Adrenal gland (tissue), 5 donors: ENCODE measurements at regions not wholly inside any gene's neighbourhood (a gene's known extent, or its start where the extent isn't known, plus 50 kb on each side); places are given as distances from the start of the nearest gene placed in this dataset.

Experiments used
- POLR2A ChIP-seq, 2 donors: fragments of 450-650 bp; IDR thresholded peaks; one replicate each; pipeline ENCODE4 v1.6.1; 2017; ENCODE audit warnings: antibody characterized with exemption in 2 of 2, mild to moderate bottlenecking in 2 of 2, moderate library complexity in 1 of 2
- TF ChIP-seq, protein P1 (sequence below), 6 experiments: fragments of 450-650 bp in 4 of 6; fragments of 200-600 bp in 2 of 6; sonication (generic) in 1 of 6; IDR thresholded peaks; 1 replicate in 5 of 6; 2 replicates in 1 of 6; pipeline versions ENCODE4 v1.5.1 to v1.8.0; 2016 to 2021; ENCODE audit warnings: antibody characterized with exemption in 6 of 6, mild to moderate bottlenecking in 2 of 6, moderate library complexity in 1 of 6
- donor health status: DM: no; HTN: no; CAD: no.

DNA sequence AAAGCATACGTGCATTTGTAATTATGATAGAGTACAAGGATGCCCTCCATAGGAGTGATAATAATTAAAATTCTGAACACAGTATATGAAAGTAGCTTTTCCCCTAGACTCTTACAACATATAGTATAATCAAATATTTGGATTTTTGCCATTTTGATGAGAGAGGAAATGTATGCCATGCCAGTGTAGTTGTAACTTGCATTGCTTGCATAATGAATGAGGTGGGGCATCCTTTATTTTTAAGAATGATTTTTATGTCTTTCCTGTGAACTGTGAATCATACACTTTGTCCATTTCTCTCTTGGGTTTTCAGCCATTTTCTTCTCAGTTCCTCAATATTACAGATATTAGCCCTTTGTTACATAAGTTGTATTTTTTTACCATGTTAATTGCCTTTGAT is 197.5 kb downstream of the SCG2 start:
- TF ChIP-seq, protein P1, sequence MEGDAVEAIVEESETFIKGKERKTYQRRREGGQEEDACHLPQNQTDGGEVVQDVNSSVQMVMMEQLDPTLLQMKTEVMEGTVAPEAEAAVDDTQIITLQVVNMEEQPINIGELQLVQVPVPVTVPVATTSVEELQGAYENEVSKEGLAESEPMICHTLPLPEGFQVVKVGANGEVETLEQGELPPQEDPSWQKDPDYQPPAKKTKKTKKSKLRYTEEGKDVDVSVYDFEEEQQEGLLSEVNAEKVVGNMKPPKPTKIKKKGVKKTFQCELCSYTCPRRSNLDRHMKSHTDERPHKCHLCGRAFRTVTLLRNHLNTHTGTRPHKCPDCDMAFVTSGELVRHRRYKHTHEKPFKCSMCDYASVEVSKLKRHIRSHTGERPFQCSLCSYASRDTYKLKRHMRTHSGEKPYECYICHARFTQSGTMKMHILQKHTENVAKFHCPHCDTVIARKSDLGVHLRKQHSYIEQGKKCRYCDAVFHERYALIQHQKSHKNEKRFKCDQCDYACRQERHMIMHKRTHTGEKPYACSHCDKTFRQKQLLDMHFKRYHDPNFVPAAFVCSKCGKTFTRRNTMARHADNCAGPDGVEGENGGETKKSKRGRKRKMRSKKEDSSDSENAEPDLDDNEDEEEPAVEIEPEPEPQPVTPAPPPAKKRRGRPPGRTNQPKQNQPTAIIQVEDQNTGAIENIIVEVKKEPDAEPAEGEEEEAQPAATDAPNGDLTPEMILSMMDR (IDR thresholded peaks at IDR 0.05): no peak
- no peak for TF ChIP-seq POLR2A (IDR thresholded peaks at IDR 0.05)
